ENCODE measurements at regions not wholly inside any gene's neighbourhood (a gene's known extent, or its start where the extent isn't known, plus 50 kb on each side); places are given as distances from the start of the nearest gene placed in this dataset.
"Not testable (repeated sequence)": the region's sequence is repeated elsewhere in the genome, so short reads cannot be mapped to it uniquely, and the experiment has no call there.

- DNase-seq, result no peak
These were observed 573.2 kb downstream of the ZEB2 start for GRCh38 chr2:143946436-143947391.

GRCh38 chr2:143942486-143942885 lies 577.4 kb downstream of the ZEB2 start:
- peak; percentile 27 for DNase-seq

- DNase-seq, result no peak
These were observed 579.2 kb downstream of the ZEB2 start for GRCh38 chr2:143940720-143941119.

GRCh38 chr2:143939626-143940330 lies 580.1 kb downstream of the ZEB2 start:
- DNase-seq, result no peak

- DNase-seq, result peak; percentile 51
These were observed 582.1 kb downstream of the ZEB2 start for GRCh38 chr2:143937723-143938350.

- peak; percentile 54 for DNase-seq
These were observed 582.8 kb downstream of the ZEB2 start for GRCh38 chr2:143936848-143937722.

GRCh38 chr2:143936538-143936847 lies 583.4 kb downstream of the ZEB2 start:
- DNase-seq, result no peak

GRCh38 chr2:143935482-143935752 lies 584.5 kb downstream of the ZEB2 start:
- no peak for DNase-seq

GRCh38 chr2:143934626-143935481 lies 585.1 kb downstream of the ZEB2 start:
- no peak for DNase-seq

GRCh38 chr2:143933946-143934569 lies 585.9 kb downstream of the ZEB2 start:
- no peak for DNase-seq

GRCh38 chr2:143930891-143931290 lies 589.0 kb downstream of the ZEB2 start:
- no peak for DNase-seq

GRCh38 chr2:143928613-143929012 lies 591.3 kb downstream of the ZEB2 start:
- peak; percentile 17 for DNase-seq

- DNase-seq, result no peak
These were observed 591.7 kb downstream of the ZEB2 start for GRCh38 chr2:143928184-143928583.

- DNase-seq, result no peak
These were observed 593.2 kb downstream of the ZEB2 start for GRCh38 chr2:143926736-143927135.

- not testable (repeated sequence) for DNase-seq
These were observed 597.6 kb downstream of the ZEB2 start for GRCh38 chr2:143922261-143922830.

- no peak for DNase-seq
These were observed 601.4 kb downstream of the ZEB2 start for GRCh38 chr2:143918465-143918989.

- no peak for DNase-seq
These were observed 603.1 kb downstream of the ZEB2 start for GRCh38 chr2:143916781-143917180.

- DNase-seq, result no peak
These were observed 610.2 kb downstream of the ZEB2 start for GRCh38 chr2:143909577-143910353.

GRCh38 chr2:143908843-143909242 lies 611.1 kb downstream of the ZEB2 start:
- DNase-seq, result no peak

- no peak for DNase-seq
These were observed 612.1 kb downstream of the ZEB2 start for GRCh38 chr2:143907801-143908200.
